ENCODE measurements at regions not wholly inside any gene's neighbourhood (a gene's known extent, or its start where the extent isn't known, plus 50 kb on each side); places are given as distances from the start of the nearest gene placed in this dataset.

DNA sequence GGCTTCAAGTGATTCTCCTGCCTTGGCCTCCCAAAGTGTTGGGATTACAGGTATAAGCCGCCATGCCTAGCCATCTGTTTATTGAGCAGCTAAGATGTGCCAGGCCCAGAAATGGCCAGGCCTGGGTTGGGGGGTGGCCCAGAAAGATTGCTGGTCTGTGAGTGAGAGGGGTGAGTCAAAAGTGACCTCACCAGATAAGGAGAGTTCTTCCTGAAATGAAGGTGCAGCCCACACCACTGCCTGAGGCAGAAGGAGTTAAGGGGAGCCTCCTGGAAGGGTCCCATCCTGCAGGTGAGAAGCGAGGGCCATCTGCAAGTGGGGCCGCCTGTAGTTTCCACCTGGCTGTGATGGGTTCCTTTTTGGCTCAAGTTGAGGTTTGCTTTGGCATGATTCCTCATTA, 96.9 kb upstream of the KLF4 start:
- Histone ChIP-seq H3K4me3 (no peak overlapping the region), H3K4me1 (no peaks in the 10 kb centered on the region), H3K36me3 (no peaks in the 10 kb centered on the region), H3K9me3 (no peaks in the 10 kb centered on the region), H3K27me3 (no peaks in the 10 kb centered on the region), H3K27ac (peak overlapping the region; percentile 68 to 69)
- TF ChIP-seq, protein P1, sequence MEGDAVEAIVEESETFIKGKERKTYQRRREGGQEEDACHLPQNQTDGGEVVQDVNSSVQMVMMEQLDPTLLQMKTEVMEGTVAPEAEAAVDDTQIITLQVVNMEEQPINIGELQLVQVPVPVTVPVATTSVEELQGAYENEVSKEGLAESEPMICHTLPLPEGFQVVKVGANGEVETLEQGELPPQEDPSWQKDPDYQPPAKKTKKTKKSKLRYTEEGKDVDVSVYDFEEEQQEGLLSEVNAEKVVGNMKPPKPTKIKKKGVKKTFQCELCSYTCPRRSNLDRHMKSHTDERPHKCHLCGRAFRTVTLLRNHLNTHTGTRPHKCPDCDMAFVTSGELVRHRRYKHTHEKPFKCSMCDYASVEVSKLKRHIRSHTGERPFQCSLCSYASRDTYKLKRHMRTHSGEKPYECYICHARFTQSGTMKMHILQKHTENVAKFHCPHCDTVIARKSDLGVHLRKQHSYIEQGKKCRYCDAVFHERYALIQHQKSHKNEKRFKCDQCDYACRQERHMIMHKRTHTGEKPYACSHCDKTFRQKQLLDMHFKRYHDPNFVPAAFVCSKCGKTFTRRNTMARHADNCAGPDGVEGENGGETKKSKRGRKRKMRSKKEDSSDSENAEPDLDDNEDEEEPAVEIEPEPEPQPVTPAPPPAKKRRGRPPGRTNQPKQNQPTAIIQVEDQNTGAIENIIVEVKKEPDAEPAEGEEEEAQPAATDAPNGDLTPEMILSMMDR (IDR thresholded peaks at IDR 0.05): no peak
- DNase-seq (ENCODE audit: low spot score): no peak

DNA sequence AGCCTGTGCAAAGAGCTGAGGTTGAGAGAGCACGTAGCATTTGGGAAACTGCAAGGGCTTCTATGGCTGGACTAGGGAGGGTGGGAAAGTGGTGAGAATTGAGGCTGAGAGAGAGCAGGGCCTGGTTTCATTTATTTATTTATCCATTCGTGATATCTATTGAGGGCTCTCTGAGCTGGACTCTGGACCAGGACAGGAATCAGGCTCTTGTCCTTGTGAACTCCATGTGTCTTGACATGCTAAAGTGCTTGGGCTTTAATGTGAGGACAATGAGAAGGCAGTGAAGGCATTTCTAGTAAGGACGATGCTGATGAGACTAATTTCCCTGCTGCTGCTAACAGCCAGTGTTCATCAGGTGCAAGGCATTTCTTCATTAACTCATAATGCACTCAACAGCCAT, 95.9 kb upstream of the KLF4 start:
- Histone ChIP-seq H3K27ac (no peak overlapping the region), H3K9me3 (no peaks in the 10 kb centered on the region), H3K36me3 (no peaks in the 10 kb centered on the region), H3K27me3 (no peaks in the 10 kb centered on the region), H3K4me1 (no peaks in the 10 kb centered on the region), H3K4me3 (no peak overlapping the region)
- DNase-seq (ENCODE audit: low spot score): no peak
- TF ChIP-seq, protein P1 (IDR thresholded peaks at IDR 0.05): no peak

DNA sequence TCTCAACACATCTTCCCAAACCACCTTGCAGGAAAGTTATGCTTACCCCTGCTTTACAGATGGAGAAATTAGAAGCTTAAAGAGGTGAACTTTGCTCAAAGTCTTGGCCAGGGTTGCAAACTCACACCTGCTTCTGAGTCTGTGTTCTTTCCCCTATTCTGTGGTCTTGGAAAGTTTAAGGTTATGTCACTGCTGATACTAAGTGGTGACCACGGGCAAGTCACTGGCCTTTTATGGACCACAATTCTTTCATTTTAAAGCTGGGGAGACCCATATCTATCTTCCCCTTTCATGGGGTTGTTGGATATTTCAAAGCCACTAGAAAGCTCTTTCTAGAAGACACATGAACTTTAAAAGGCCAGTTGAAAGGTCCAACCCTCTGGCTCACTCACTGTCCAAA, 95.4 kb upstream of the KLF4 start:
- DNase-seq (ENCODE audit: low spot score): no peak
- no peak overlapping the region for H3K27ac ChIP-seq
- no peak overlapping the region for H3K4me3 ChIP-seq
- no peaks in the 10 kb centered on the region for H3K36me3 ChIP-seq
- TF ChIP-seq, protein P1 (IDR thresholded peaks at IDR 0.05): no peak
- no peaks in the 10 kb centered on the region for H3K9me3 ChIP-seq
- no peaks in the 10 kb centered on the region for H3K4me1 ChIP-seq
- H3K27me3 ChIP-seq: no peaks in the 10 kb centered on the region

DNA sequence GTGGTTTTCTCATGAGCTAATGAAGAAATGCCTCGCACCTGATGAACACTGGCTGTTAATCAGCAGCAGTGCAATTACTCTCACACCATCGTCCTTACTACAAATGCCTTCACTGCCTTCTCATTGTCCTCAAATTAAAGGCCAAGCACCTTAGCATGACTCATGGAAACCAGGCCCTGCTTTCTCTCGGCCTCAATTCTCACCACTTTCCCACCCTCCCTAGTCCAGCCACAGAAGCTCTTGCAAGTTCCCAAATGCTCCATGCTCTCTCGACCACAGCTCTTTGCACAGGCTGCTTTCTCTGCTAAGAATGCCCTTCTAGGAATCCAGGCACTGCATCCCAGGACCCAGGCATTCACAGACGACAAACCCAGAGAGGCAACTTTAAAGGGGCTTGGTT, 94.6 kb upstream of the KLF4 start:
- no peaks in the 10 kb centered on the region for H3K36me3 ChIP-seq
- DNase-seq (ENCODE audit: low spot score): no peak
- TF ChIP-seq, protein P1 (IDR thresholded peaks at IDR 0.05): no peak
- no peak overlapping the region for H3K4me3 ChIP-seq
- H3K27me3 ChIP-seq: no peaks in the 10 kb centered on the region
- no peaks in the 10 kb centered on the region for H3K9me3 ChIP-seq
- no peak overlapping the region for H3K27ac ChIP-seq
- no peaks in the 10 kb centered on the region for H3K4me1 ChIP-seq

DNA sequence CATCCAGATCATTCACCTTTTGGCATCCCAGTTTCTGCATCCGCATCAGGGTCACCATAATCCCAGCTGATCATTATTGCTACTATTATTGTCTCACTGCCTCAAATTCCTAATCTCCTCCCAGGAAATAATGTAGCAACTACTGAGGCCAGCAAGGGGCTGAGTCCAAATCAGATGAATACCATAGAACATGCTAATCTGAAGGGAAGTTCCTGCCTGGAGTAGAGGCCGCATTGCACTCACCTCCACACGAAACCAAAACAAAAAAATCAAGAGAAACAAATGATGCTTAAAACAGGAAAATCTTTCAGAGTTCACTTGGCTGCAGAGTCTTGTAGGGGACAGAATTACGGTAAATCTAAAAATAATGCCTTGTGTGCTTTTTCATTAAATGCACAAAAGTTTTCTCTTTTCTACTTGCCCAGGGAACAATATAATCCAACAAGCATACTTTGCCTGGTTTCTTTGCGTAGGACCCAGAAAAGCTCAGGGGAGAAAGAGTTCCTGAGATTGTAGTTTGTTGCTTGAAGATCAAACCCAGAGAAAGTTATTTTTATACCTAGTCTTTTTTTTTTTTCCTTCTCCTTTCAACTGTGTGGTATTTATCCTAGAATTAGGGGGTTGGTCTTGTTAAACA, 87.7 kb upstream of the KLF4 start:
- Histone ChIP-seq H3K27ac (peak overlapping the region; percentile 11 to 48), H3K27me3 (no peaks in the 10 kb centered on the region), H3K36me3 (no peaks in the 10 kb centered on the region), H3K4me1 (no peaks in the 10 kb centered on the region), H3K9me3 (no peaks in the 10 kb centered on the region), H3K4me3 (no peak overlapping the region)
- DNase-seq (ENCODE audit: low spot score): no peak
- TF ChIP-seq, protein P1 (IDR thresholded peaks at IDR 0.05): no peak

DNA sequence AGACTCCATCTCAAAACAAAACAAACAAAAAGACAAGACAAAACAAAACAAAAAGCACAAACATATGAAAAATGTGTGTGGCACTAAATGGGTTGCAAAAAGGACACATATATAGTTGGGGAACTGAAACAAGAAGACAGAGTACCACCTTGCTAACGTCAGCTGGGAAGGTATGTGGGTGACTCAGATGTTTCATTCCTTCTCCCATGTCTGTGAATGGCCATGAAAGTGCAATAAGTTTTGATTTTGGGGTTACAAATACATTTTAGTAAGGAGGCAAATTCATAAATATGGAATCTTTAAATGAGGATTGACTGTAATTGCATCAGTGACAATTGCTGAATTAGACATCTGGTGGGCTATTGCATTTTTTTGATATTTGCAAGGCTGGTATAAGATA, 81.6 kb upstream of the KLF4 start:
- DNase-seq (ENCODE audit: low spot score): no peak
- no peaks in the 10 kb centered on the region for H3K27me3 ChIP-seq
- H3K4me3 ChIP-seq: no peak overlapping the region
- no peaks in the 10 kb centered on the region for H3K36me3 ChIP-seq
- TF ChIP-seq, protein P1 (IDR thresholded peaks at IDR 0.05): no peak
- no peaks in the 10 kb centered on the region for H3K9me3 ChIP-seq
- no peaks in the 10 kb centered on the region for H3K4me1 ChIP-seq
- H3K27ac ChIP-seq: no peak overlapping the region
